AG09319 (cell line): ENCODE measurements at regions not wholly inside any gene's neighbourhood (a gene's known extent, or its start where the extent isn't known, plus 50 kb on each side); places are given as distances from the start of the nearest gene placed in this dataset.

ENCODE experiments used
- DNase-seq: peaks from one replicate; pipeline ENCODE4 v3.0.0-alpha.2; 2010; ENCODE audit warnings: low read depth; ENCODE audit errors: extremely low read depth
- TF ChIP-seq, protein P1 (sequence below): IDR thresholded peaks from 2 replicates; pipeline ENCODE4 v1.5.1; 2011; ENCODE audit warnings: low read depth, mild to moderate bottlenecking, inconsistent platforms, low read length, moderate library complexity

DNA sequence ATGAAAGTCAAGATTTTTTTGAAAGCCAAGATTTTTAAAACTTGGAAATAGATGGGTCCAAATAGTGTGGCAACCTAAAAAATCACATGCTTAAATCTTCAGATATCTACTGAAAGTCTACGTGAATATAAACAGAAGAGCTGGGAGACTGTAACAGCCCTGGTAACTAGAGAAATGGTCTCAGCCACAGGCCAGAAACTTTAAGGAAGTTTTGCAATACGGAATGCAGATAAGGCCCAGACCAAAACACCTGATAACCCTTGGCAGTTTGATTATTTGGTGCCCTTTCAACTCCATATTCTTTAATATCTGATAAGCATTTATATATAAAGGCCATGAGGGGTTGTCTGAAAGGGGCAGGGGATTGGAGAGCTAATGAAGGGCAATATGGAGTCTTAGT, 537.3 kb upstream of the TGFBR2 start:
- no peak for DNase-seq
- TF ChIP-seq, protein P1, sequence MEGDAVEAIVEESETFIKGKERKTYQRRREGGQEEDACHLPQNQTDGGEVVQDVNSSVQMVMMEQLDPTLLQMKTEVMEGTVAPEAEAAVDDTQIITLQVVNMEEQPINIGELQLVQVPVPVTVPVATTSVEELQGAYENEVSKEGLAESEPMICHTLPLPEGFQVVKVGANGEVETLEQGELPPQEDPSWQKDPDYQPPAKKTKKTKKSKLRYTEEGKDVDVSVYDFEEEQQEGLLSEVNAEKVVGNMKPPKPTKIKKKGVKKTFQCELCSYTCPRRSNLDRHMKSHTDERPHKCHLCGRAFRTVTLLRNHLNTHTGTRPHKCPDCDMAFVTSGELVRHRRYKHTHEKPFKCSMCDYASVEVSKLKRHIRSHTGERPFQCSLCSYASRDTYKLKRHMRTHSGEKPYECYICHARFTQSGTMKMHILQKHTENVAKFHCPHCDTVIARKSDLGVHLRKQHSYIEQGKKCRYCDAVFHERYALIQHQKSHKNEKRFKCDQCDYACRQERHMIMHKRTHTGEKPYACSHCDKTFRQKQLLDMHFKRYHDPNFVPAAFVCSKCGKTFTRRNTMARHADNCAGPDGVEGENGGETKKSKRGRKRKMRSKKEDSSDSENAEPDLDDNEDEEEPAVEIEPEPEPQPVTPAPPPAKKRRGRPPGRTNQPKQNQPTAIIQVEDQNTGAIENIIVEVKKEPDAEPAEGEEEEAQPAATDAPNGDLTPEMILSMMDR = no peak

DNA sequence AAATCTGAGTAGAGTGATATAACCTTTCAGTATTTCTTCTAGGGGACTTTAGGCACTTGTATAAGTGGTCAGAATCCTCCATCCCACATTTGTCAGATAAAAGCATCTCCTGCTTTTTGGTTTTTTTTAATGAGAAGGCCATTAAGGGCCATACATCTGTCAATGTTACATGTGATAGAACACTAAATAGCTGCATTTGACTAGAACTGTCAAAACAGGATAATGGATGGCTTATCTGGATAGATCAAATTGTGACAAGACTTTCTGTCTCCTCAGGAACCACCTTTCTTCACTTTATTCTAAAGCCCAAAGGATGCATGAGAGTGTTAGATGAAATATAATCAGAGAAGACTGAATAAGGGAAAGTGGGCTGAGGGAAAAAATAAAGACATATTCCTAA, 533.4 kb upstream of the TGFBR2 start:
- TF ChIP-seq, protein P1 = no peak
- no peak for DNase-seq

DNA sequence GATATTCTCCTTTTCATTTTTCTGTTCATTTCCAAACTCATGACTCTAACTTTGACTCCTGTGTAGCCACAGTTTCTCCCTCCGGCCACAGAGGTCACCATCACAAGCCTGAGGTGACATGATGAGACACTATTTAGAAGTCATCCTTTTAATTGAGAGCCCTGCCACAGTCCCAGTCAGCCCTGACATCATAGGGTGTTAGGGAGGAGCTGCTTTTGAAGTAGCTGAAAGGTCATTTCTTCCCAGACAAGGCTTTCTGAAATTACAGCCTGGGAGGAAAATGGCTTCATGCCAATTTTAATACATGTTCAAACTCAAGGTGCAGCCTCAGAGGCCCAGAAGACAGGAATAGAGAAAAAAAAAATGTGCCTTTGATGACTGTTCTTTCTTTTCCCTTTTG, 532.8 kb upstream of the TGFBR2 start:
- no peak for DNase-seq
- TF ChIP-seq, protein P1 = no peak

DNA sequence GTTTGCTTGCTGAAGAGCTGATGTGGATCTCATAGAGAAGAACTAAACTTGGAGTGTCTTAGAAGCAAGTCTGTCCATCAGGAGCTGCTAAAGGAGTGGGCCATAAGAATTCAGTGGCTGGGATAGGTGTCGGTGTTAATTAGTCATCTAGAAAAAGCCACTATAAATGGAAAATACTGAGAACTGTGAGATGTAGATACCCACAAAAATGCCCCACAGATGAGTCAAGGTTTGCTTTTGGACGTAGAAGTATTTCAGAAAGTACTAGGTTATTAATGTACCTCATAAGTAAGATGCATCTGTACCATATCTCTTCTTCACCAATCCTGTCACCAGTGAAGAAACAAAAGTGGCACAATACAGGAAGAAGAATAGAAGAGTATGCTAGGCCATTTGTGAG, 530.9 kb upstream of the TGFBR2 start:
- no peak for DNase-seq
- TF ChIP-seq, protein P1 = no peak

DNA sequence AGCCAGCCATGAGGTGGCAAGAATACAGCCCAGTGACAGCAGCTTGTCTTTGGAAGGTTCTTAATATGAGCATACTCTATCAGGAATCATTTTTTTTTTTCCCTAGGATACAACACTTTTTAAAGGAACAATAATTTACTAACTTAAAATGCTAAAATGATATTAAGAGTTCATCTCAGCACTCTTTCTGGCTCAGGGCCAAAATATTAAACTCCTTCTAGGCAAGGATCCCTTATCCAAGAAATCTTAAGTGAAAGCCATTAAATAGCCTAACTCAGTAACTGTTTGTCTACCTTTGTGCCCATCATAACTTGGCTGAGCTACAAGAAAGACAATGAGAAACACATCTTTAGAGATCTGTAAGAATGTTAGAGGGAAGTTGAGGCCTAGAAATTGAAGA, 529.5 kb upstream of the TGFBR2 start:
- TF ChIP-seq, protein P1 = no peak

DNA sequence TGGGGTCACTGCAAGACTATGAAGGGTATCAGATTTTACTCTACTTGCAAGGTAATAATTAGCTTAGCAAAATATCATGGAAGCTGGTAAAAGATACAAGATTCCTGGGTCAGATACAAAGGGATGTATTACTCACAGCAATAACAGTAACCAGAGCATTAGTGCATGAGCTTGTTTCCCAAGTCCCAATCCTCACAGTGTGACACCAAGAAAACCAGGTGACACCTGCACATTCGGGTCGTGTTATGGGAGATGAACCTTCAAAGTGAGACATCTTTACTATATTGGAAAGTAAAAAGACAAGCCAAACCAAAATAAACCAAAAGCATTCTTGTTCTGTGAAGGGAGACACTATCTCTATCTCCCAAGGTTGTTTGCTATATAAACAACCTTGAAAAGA, 528.7 kb upstream of the TGFBR2 start:
- no peak for DNase-seq
- TF ChIP-seq, protein P1 = no peak

More for the DNA sequence above, 529.5 kb upstream of the TGFBR2 start:
- no peak for DNase-seq

DNA sequence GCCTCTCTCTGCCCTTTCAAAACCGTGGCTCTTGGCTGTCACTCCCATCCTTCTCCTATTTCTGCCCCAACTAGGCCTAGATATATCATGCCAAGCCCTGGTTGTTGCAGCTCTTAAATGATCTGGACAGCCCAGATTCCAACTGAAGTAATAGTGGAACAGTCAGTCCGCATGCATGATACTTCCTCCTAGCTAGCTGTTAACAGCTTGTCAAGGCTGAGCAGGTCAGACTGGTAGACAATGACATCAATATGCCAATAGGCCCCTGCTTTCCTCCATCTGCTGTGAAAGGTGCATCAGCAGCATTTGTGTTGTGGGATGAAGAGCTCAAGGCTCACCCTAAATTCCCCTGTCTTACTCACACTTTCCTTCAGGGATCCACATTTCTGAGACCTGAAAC, 527.7 kb upstream of the TGFBR2 start:
- TF ChIP-seq, protein P1 = no peak
- no peak for DNase-seq
